ENCODE measurements at regions not wholly inside any gene's neighbourhood (a gene's known extent, or its start where the extent isn't known, plus 50 kb on each side); places are given as distances from the start of the nearest gene placed in this dataset.

DNA sequence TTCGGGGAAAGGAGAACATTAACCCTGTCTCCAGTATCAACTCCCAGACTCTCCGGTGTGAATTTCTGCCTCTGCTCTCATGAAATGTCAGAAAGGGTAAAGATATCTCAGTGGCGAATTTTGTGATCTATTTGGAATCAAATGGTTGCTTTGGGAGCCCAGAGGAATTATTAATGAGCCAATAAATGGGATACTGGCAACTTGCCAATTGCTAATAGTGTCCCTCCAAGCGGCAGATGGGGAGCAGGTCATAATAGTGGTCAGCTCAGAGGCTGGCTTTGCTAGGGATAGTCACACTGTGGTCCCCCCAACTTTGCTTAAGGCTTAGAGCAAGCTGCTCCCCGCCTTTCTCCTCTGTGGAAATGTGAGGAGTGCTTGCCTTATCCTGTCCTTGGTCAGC lies 176.1 kb upstream of the KL start:
- TF ChIP-seq, protein P1, sequence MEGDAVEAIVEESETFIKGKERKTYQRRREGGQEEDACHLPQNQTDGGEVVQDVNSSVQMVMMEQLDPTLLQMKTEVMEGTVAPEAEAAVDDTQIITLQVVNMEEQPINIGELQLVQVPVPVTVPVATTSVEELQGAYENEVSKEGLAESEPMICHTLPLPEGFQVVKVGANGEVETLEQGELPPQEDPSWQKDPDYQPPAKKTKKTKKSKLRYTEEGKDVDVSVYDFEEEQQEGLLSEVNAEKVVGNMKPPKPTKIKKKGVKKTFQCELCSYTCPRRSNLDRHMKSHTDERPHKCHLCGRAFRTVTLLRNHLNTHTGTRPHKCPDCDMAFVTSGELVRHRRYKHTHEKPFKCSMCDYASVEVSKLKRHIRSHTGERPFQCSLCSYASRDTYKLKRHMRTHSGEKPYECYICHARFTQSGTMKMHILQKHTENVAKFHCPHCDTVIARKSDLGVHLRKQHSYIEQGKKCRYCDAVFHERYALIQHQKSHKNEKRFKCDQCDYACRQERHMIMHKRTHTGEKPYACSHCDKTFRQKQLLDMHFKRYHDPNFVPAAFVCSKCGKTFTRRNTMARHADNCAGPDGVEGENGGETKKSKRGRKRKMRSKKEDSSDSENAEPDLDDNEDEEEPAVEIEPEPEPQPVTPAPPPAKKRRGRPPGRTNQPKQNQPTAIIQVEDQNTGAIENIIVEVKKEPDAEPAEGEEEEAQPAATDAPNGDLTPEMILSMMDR (IDR thresholded peaks at IDR 0.05; ENCODE audit: low read length) = no peak
- TF ChIP-seq EZH2 (optimal IDR thresholded peaks at IDR 0.05; ENCODE audit: low read depth, low read length) (no peak), EZH2phosphoT487 (IDR thresholded peaks at IDR 0.05; ENCODE audit: low read length) (no peak)

All from MM.1S (cell line).